ENCODE measurements at regions not wholly inside any gene's neighbourhood (a gene's known extent, or its start where the extent isn't known, plus 50 kb on each side); places are given as distances from the start of the nearest gene placed in this dataset.

GRCh38 chr18:60978338-60978737 lies 354.9 kb upstream of the CDH20 start:
- Histone ChIP-seq H4K20me1 (ENCODE audit: insufficient read depth, low read length) (no peaks in the 10 kb centered on the region), H3K36me3 (replicated peaks in 1 of 2; ENCODE audit: control insufficient read depth in 1 of 2, insufficient read depth in 2 of 2, low read length in 2 of 2) (no peaks in the 10 kb centered on the region), H3K27ac (ENCODE audit: low read depth in 1 of 2, low read length in 2 of 2) (no peak overlapping the region), H2AFZ (ENCODE audit: insufficient read depth, low read depth, low read length, poor library complexity, severe bottlenecking) (no peak overlapping the region), H3K79me2 (ENCODE audit: insufficient read depth, low read length) (no peaks in the 10 kb centered on the region), H3K27me3 (ENCODE audit: control insufficient read depth in 2 of 2, insufficient read depth in 2 of 2, low read length in 2 of 2) (no peaks in the 10 kb centered on the region), H3K4me2 (replicated peaks; ENCODE audit: extremely low read depth, low read length, poor library complexity, severe bottlenecking) (no peak overlapping the region), H3K4me1 (ENCODE audit: control insufficient read depth in 1 of 2, insufficient read depth in 2 of 2, low read length in 2 of 2) (no peaks in the 10 kb centered on the region), H3K4me3 (replicated peaks in 1 of 3; ENCODE audit: low read depth in 2 of 3, low read length in 3 of 3) (no peak overlapping the region), H3K9ac (ENCODE audit: insufficient read depth, low read length, poor library complexity, severe bottlenecking) (no peak overlapping the region), H3K9me3 (replicated peaks in 1 of 2; ENCODE audit: control insufficient read depth in 1 of 2, insufficient read depth in 1 of 2, low read length in 2 of 2) (peaks cover 0 to under 1% of the 10 kb centered on the region in 2 donors)
- no peaks in the 10 kb centered on the region for H3K4me1 Mint-ChIP-seq
- TF ChIP-seq, protein P1, sequence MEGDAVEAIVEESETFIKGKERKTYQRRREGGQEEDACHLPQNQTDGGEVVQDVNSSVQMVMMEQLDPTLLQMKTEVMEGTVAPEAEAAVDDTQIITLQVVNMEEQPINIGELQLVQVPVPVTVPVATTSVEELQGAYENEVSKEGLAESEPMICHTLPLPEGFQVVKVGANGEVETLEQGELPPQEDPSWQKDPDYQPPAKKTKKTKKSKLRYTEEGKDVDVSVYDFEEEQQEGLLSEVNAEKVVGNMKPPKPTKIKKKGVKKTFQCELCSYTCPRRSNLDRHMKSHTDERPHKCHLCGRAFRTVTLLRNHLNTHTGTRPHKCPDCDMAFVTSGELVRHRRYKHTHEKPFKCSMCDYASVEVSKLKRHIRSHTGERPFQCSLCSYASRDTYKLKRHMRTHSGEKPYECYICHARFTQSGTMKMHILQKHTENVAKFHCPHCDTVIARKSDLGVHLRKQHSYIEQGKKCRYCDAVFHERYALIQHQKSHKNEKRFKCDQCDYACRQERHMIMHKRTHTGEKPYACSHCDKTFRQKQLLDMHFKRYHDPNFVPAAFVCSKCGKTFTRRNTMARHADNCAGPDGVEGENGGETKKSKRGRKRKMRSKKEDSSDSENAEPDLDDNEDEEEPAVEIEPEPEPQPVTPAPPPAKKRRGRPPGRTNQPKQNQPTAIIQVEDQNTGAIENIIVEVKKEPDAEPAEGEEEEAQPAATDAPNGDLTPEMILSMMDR (IDR thresholded peaks at IDR 0.05), result no peak
- WGBS (ENCODE audit: insufficient coverage), result 12% methylated on average over 3 of the region's 6 CpGs
- H3K9me3 Mint-ChIP-seq, result peaks cover 0 to 3% (median under 1%) of the 10 kb centered on the region in 7 donors
- H3K27me3 Mint-ChIP-seq (ENCODE audit: low read depth in 3 of 3), result no peaks in the 10 kb centered on the region
- no peak overlapping the region for H3K27ac Mint-ChIP-seq
- H3K4me3 Mint-ChIP-seq, result no peak overlapping the region
- no peaks in the 10 kb centered on the region for H3K36me3 Mint-ChIP-seq
- intact Hi-C loops (cut with micrococcal nuclease), result no loop called here
- DNase-seq, result no peak

- Histone ChIP-seq H3K4me2 (replicated peaks; ENCODE audit: extremely low read depth, low read length, poor library complexity, severe bottlenecking) (no peak overlapping the region), H3K27me3 (ENCODE audit: control insufficient read depth in 2 of 2, insufficient read depth in 2 of 2, low read length in 2 of 2) (no peaks in the 10 kb centered on the region), H4K20me1 (ENCODE audit: insufficient read depth, low read length) (no peaks in the 10 kb centered on the region), H3K9ac (ENCODE audit: insufficient read depth, low read length, poor library complexity, severe bottlenecking) (no peak overlapping the region), H3K79me2 (ENCODE audit: insufficient read depth, low read length) (no peaks in the 10 kb centered on the region), H3K36me3 (replicated peaks in 1 of 2; ENCODE audit: control insufficient read depth in 1 of 2, insufficient read depth in 2 of 2, low read length in 2 of 2) (no peaks in the 10 kb centered on the region), H3K4me3 (replicated peaks in 1 of 3; ENCODE audit: low read depth in 2 of 3, low read length in 3 of 3) (no peak overlapping the region), H2AFZ (ENCODE audit: insufficient read depth, low read depth, low read length, poor library complexity, severe bottlenecking) (no peak overlapping the region), H3K4me1 (ENCODE audit: control insufficient read depth in 1 of 2, insufficient read depth in 2 of 2, low read length in 2 of 2) (no peaks in the 10 kb centered on the region), H3K9me3 (replicated peaks in 1 of 2; ENCODE audit: control insufficient read depth in 1 of 2, insufficient read depth in 1 of 2, low read length in 2 of 2) (peaks cover 0 to 6% of the 10 kb centered on the region in 2 donors), H3K27ac (ENCODE audit: low read depth in 1 of 2, low read length in 2 of 2) (no peak overlapping the region)
- TF ChIP-seq, protein P1 (IDR thresholded peaks at IDR 0.05), result no peak
- no peaks in the 10 kb centered on the region for H3K27me3 Mint-ChIP-seq (ENCODE audit: low read depth in 3 of 3)
- intact Hi-C loops (cut with micrococcal nuclease), result no loop called here
- no peaks in the 10 kb centered on the region for H3K36me3 Mint-ChIP-seq
- H3K4me3 Mint-ChIP-seq, result no peak overlapping the region
- no peak for DNase-seq
- WGBS (ENCODE audit: insufficient coverage), result no CpG with 5 or more reads among the region's 2 CpGs
- H3K4me1 Mint-ChIP-seq, result no peaks in the 10 kb centered on the region
- H3K9me3 Mint-ChIP-seq, result peaks cover 0 to 7% (median under 1%) of the 10 kb centered on the region in 7 donors
- no peak overlapping the region for H3K27ac Mint-ChIP-seq
These were observed 352.7 kb upstream of the CDH20 start for GRCh38 chr18:60980422-60981005.
